Nucleus accumbens (tissue), 56 donors: ENCODE measurements at regions not wholly inside any gene's neighbourhood (a gene's known extent, or its start where the extent isn't known, plus 50 kb on each side); places are given as distances from the start of the nearest gene placed in this dataset.

ENCODE experiments used
- DNase-seq, 56 donors: peaks; one replicate each; lab custom pipeline; 2025; lab: John Stamatoyannopoulos, UW

GRCh38 chr3:14304101-14305045, 98.0 kb upstream of the SLC6A6 start:
- no peak for DNase-seq

- no peak for DNase-seq
Observed at GRCh38 chr3:14305324-14305723, 97.1 kb upstream of the SLC6A6 start.

GRCh38 chr3:14306142-14306541, 96.3 kb upstream of the SLC6A6 start:
- no peak for DNase-seq

GRCh38 chr3:14307656-14308302, 94.6 kb upstream of the SLC6A6 start:
- DNase-seq: no peak

- DNase-seq: no peak
Observed at GRCh38 chr3:14311729-14312128, 90.7 kb upstream of the SLC6A6 start.

GRCh38 chr3:14312375-14312774, 90.0 kb upstream of the SLC6A6 start:
- no peak for DNase-seq

- DNase-seq: no peak
Observed at GRCh38 chr3:14317057-14317553, 85.3 kb upstream of the SLC6A6 start.

- DNase-seq: no peak
Observed at GRCh38 chr3:14318646-14319045, 83.8 kb upstream of the SLC6A6 start.

GRCh38 chr3:14319654-14320182, 82.7 kb upstream of the SLC6A6 start:
- peak in 3 of 56 donors; percentile 2 to 14 (median 13) for DNase-seq

GRCh38 chr3:14320219-14320618, 82.2 kb upstream of the SLC6A6 start:
- no peak for DNase-seq

GRCh38 chr3:14322001-14322400, 80.4 kb upstream of the SLC6A6 start:
- DNase-seq: no peak

GRCh38 chr3:14322667-14323295, 79.6 kb upstream of the SLC6A6 start:
- no peak for DNase-seq

GRCh38 chr3:14323401-14324223, 78.8 kb upstream of the SLC6A6 start:
- DNase-seq: no peak

- DNase-seq: no peak
Observed at GRCh38 chr3:14324224-14324944, 78.0 kb upstream of the SLC6A6 start.

GRCh38 chr3:14328422-14328821, 74.0 kb upstream of the SLC6A6 start:
- DNase-seq: no peak

- no peak for DNase-seq
Observed at GRCh38 chr3:14329116-14329830, 73.1 kb upstream of the SLC6A6 start.

- DNase-seq: no peak
Observed at GRCh38 chr3:14329842-14330241, 72.6 kb upstream of the SLC6A6 start.

GRCh38 chr3:14330508-14330907, 71.9 kb upstream of the SLC6A6 start:
- DNase-seq: no peak

GRCh38 chr3:14331251-14331650, 71.2 kb upstream of the SLC6A6 start:
- DNase-seq: no peak
